AG10803 (cell line): ENCODE measurements at regions not wholly inside any gene's neighbourhood (a gene's known extent, or its start where the extent isn't known, plus 50 kb on each side); places are given as distances from the start of the nearest gene placed in this dataset.

Experiments
- DNase-seq: peaks from one replicate; pipeline ENCODE4 v3.0.0; 2010; ENCODE audit warnings: low read depth
- H3K4me3 ChIP-seq: 2 replicates; pipeline ENCODE4 v1.5.1; 2011; ENCODE audit warnings: mild to moderate bottlenecking, low read length, control low read depth
- TF ChIP-seq, protein P1 (sequence below): conservative IDR thresholded peaks from 2 replicates; pipeline ENCODE4 v1.5.1; 2011; ENCODE audit warnings: mild to moderate bottlenecking, low read length, control low read depth, inconsistent platforms

DNA sequence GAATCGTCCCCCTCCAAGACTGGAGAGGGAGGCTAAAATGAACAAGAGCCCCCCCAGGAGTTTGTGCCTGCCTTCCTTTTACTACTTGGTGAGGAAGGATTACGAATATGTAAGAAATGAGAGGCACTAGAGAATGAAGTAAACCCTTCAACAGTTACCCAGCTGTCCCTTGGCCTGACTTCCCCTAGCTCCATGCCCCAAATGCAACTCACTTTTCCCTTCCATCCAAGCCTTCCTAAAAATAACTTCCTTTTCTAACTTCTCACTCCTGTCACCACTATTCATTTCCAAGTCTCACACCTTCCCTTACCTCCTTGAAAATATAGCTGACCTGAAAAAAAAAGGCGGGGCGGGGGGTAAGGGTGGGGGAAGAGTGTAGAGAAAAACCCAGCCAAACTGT lies 96.6 kb upstream of the HNRNPU start:
- TF ChIP-seq, protein P1, sequence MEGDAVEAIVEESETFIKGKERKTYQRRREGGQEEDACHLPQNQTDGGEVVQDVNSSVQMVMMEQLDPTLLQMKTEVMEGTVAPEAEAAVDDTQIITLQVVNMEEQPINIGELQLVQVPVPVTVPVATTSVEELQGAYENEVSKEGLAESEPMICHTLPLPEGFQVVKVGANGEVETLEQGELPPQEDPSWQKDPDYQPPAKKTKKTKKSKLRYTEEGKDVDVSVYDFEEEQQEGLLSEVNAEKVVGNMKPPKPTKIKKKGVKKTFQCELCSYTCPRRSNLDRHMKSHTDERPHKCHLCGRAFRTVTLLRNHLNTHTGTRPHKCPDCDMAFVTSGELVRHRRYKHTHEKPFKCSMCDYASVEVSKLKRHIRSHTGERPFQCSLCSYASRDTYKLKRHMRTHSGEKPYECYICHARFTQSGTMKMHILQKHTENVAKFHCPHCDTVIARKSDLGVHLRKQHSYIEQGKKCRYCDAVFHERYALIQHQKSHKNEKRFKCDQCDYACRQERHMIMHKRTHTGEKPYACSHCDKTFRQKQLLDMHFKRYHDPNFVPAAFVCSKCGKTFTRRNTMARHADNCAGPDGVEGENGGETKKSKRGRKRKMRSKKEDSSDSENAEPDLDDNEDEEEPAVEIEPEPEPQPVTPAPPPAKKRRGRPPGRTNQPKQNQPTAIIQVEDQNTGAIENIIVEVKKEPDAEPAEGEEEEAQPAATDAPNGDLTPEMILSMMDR, result no peak
- DNase-seq, result no peak
- H3K4me3 ChIP-seq, result no peak overlapping the region

DNA sequence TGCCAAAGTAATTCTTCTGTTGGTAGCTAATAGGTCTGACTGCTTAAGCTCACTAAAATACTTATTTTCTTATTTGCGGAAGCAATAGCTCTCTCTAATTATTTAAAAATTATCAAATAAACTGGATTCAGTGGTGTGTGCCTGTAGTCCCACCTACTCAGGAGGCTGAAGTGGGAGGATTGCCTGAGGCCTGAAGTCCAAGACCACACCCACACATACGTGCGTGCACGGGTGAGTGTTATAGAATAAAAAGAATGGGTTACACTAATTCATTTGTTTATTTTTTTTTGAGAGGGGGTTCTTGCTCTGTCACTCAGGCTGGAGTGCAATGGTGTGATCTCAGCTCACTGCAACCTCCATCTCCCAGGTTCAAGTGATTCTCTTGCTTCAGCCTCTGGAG lies 94.2 kb upstream of the HNRNPU start:
- no peak for DNase-seq
- TF ChIP-seq, protein P1, result no peak
- H3K4me3 ChIP-seq, result no peak overlapping the region

- no peak overlapping the region for H3K4me3 ChIP-seq
- DNase-seq, result no peak
- TF ChIP-seq, protein P1, result no peak
These were observed 93.2 kb upstream of the HNRNPU start for GRCh38 chr1:244957525-244957924.

- H3K4me3 ChIP-seq, result no peak overlapping the region
- DNase-seq, result no peak
- TF ChIP-seq, protein P1, result no peak
These were observed 92.8 kb upstream of the HNRNPU start for GRCh38 chr1:244957122-244957521.

DNA sequence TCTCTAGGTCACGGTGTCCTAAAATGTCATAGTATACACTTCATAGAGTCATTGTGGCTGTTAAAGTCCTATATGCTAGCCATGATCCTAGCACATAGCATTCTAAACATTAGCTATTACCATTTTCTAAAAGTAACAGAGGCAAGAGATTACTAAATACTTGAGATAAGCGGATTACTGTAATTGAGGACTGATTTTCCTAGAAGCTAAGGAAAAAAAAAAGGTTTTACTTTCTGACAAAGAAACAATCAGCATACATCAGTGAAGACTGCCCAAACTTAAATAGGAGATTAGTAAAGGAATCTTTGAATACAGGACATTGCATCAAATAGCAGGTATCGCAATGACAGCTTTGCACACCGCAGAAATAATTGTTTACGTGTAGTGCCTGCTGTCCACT lies 91.3 kb upstream of the HNRNPU start:
- no peak overlapping the region for H3K4me3 ChIP-seq
- TF ChIP-seq, protein P1, result no peak
- no peak for DNase-seq

- TF ChIP-seq, protein P1, result no peak
- no peak overlapping the region for H3K4me3 ChIP-seq
- no peak for DNase-seq
These were observed 90.0 kb upstream of the HNRNPU start for GRCh38 chr1:244954359-244954758.

DNA sequence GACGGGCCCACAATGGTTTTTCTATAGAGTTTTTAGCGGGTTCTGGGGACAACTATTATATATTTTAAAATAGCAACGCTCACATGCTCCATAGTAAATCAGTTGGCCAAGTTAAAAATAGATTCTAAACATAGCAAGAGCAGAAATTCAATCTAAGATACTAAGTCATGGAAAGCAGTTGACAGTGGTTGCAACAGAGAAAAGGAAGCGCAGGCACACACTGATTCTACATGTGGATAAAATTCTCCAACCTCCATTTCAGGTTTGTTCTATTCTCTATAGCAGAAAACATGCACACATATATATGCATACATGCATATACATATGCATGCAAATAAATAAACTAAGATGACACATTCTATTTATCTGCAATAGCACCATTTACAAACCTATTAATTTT lies 89.6 kb upstream of the HNRNPU start:
- no peak for DNase-seq
- TF ChIP-seq, protein P1, result no peak
- H3K4me3 ChIP-seq, result no peak overlapping the region
